AG04450 (cell line): ENCODE measurements at regions not wholly inside any gene's neighbourhood (a gene's known extent, or its start where the extent isn't known, plus 50 kb on each side); places are given as distances from the start of the nearest gene placed in this dataset. TPM values are rescaled to one million over a fixed set of nuclear protein-coding genes. Genes with fewer than 3 reads are reported as not detected.

Experiments
- CTCF ChIA-PET: fragments of 300-600, 350-600 bp; formaldehyde crosslinking; extraction: SDS; loops from one replicate; lab custom pipeline; 2022; ENCODE audit warnings: antibody characterized with exemption, inconsistent platforms; lab: Charles Lee
- POLR2A ChIA-PET: fragments of 350-600 bp; formaldehyde crosslinking; extraction: SDS; loops from one replicate; lab custom pipeline; 2021; ENCODE audit warnings: antibody characterized with exemption, inconsistent platforms; lab: Yijun Ruan, JAX
- DNase-seq: peaks from one replicate; pipeline ENCODE4 v3.0.0-alpha.2; 2011; ENCODE audit warnings: low read depth, low spot score
- H3K27ac ChIP-seq: one replicate; pipeline ENCODE4 v1.5.1; 2012; ENCODE audit warnings: low read depth, low read length, control low read depth
- H3K27me3 ChIP-seq: one replicate; pipeline ENCODE4 v1.6.0; 2012; ENCODE audit warnings: low read length; ENCODE audit not compliant: control insufficient read depth, insufficient read depth
- H3K4me3 ChIP-seq: 2 replicates; pipeline ENCODE4 v1.5.1; 2011; ENCODE audit warnings: mild to moderate bottlenecking, low read depth, low read length, control low read depth
- H3K9me3 ChIP-seq: 2 replicates; pipeline ENCODE4 v1.5.1; 2012; ENCODE audit warnings: low read length; ENCODE audit not compliant: control insufficient read depth, insufficient read depth
- small RNA-seq: library from RNA; depleted of rRNA; stranded (forward); fragments of <200 nt; gene quantifications from one replicate; pipeline ENCODE3, GENCODE V24; 2012; ENCODE audit warnings: low read depth; ENCODE audit not compliant: insufficient read length
- TF ChIP-seq, protein P1 (sequence below): IDR thresholded peaks from 2 replicates; pipeline ENCODE4 v1.5.1; 2011; ENCODE audit warnings: low read depth, low read length, control low read depth, inconsistent platforms

- peaks cover 9% of the 10 kb centered on the region for H3K27me3 ChIP-seq
- DNase-seq = no peak
- H3K9me3 ChIP-seq = no peaks in the 10 kb centered on the region
- H3K27ac ChIP-seq = no peak overlapping the region
- ChIA-PET CTCF (no interaction called here), POLR2A (no interaction called here)
- TF ChIP-seq, protein P1, sequence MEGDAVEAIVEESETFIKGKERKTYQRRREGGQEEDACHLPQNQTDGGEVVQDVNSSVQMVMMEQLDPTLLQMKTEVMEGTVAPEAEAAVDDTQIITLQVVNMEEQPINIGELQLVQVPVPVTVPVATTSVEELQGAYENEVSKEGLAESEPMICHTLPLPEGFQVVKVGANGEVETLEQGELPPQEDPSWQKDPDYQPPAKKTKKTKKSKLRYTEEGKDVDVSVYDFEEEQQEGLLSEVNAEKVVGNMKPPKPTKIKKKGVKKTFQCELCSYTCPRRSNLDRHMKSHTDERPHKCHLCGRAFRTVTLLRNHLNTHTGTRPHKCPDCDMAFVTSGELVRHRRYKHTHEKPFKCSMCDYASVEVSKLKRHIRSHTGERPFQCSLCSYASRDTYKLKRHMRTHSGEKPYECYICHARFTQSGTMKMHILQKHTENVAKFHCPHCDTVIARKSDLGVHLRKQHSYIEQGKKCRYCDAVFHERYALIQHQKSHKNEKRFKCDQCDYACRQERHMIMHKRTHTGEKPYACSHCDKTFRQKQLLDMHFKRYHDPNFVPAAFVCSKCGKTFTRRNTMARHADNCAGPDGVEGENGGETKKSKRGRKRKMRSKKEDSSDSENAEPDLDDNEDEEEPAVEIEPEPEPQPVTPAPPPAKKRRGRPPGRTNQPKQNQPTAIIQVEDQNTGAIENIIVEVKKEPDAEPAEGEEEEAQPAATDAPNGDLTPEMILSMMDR = no peak
- no peak overlapping the region for H3K4me3 ChIP-seq
Measured at GRCh38 chr11:59263225-59263894, 50.6 kb upstream of the MPEG1 start.

Small RNAs in the stretch of these regions (small RNA-seq; reads per million reads assigned to genes)
- not detected for gene RN7SL435P
